GM12878 (cell line): ENCODE measurements at regions not wholly inside any gene's neighbourhood (a gene's known extent, or its start where the extent isn't known, plus 50 kb on each side); places are given as distances from the start of the nearest gene placed in this dataset.

Source experiments
- ATAC-seq: fragments of 200-7000 bp; cut with Tn5 transposase; 3 replicates; pipeline ENCODE4 v1.9.1; 2020; ENCODE audit warnings: mild to moderate bottlenecking, moderate library complexity
- BruUV-seq: library from RNA; stranded (reverse); fragments of 400-500 nt; replicated peaks from 2 replicates; lab custom pipeline; 2021; lab: Mats Ljungman, UMichigan
- CTCF ChIA-PET: fragments of 300-600 bp; sonication (Branson Sonifier 250); formaldehyde crosslinking; extraction: SDS; loops from one replicate; lab custom pipeline; 2021; ENCODE audit warnings: inconsistent platforms; lab: Yijun Ruan, JAX
- POLR2A ChIA-PET: fragments of 350-600 bp; formaldehyde crosslinking; extraction: SDS; loops from one replicate; lab custom pipeline; 2021; ENCODE audit warnings: inconsistent platforms; lab: Charles Lee
- RAD21 ChIA-PET: fragments of 300-600 bp; sonication (Branson Sonifier 250); formaldehyde crosslinking; loops from one replicate; lab custom pipeline; 2023; ENCODE audit warnings: antibody characterized with exemption; ENCODE audit not compliant: unreplicated experiment; lab: Charles Lee
- SMC1A ChIA-PET: fragments of 300-600 bp; sonication (Branson Sonifier 250); formaldehyde crosslinking; loops from one replicate; lab custom pipeline; 2023; ENCODE audit not compliant: unreplicated experiment, uncharacterized antibody; lab: Charles Lee
- DNase-seq: peaks from one replicate; pipeline ENCODE4 v3.0.0-alpha.2; 2011; ENCODE audit warnings: low read depth, low spot score
- FAIRE-seq: peaks from 3 replicates; lab custom pipeline; 2011; peaks lifted over from hg19 to GRCh38; lab: Jason Lieb, UNC
- H2AFZ ChIP-seq: 2 replicates; pipeline ENCODE4 v1.6.0; 2011; ENCODE audit warnings: low read depth, low read length, control low read depth; ENCODE audit not compliant: control insufficient read depth
- H3K27ac ChIP-seq: 2 replicates; pipeline ENCODE4 v1.5.1; 2011; ENCODE audit warnings: control low read depth; ENCODE audit not compliant: control insufficient read depth, insufficient read depth
- H3K27me3 ChIP-seq, 2 experiments: replicated peaks in 1 of 2; 2 replicates each; pipeline versions ENCODE4 v1.6.0 to v1.6.1; 2011; ENCODE audit warnings: low read length in 1 of 2; ENCODE audit not compliant: control insufficient read depth in 2 of 2, insufficient read depth in 2 of 2
- H3K36me3 ChIP-seq, 2 experiments: 2 replicates each; pipeline ENCODE4 v1.5.1; 2011; ENCODE audit warnings: low read length in 1 of 2; ENCODE audit not compliant: control insufficient read depth in 2 of 2, insufficient read depth in 2 of 2
- H3K4me1 ChIP-seq: 2 replicates; pipeline ENCODE4 v1.6.1; 2011; ENCODE audit warnings: mild to moderate bottlenecking, low read length, moderate library complexity, mixed read lengths; ENCODE audit not compliant: control insufficient read depth, insufficient read depth
- H3K4me2 ChIP-seq: 2 replicates; pipeline ENCODE4 v1.6.0; 2011; ENCODE audit warnings: control low read depth; ENCODE audit not compliant: control insufficient read depth, insufficient read depth
- H3K4me3 ChIP-seq: fragments of 200-600 bp; sonication (generic); 2 replicates; pipeline ENCODE4 v1.5.1; 2016
- H3K79me2 ChIP-seq: 2 replicates; pipeline ENCODE4 v1.6.0; 2011; ENCODE audit warnings: low read length; ENCODE audit not compliant: control insufficient read depth, insufficient read depth
- H3K9ac ChIP-seq: 2 replicates; pipeline ENCODE4 v1.8.0; 2011; ENCODE audit warnings: low read length, control low read depth, mixed read lengths; ENCODE audit not compliant: control insufficient read depth, insufficient read depth
- H3K9me3 ChIP-seq: replicated peaks from 3 replicates; pipeline ENCODE4 v1.5.1; 2011; ENCODE audit warnings: mild to moderate bottlenecking, low read length; ENCODE audit not compliant: control insufficient read depth, insufficient read depth
- H4K20me1 ChIP-seq: 2 replicates; pipeline ENCODE4 v1.6.0; 2011; ENCODE audit not compliant: control insufficient read depth, insufficient read depth
- HDAC6 ChIP-seq: fragments of 200-600 bp; sonication (generic); IDR thresholded peaks from one replicate; pipeline ENCODE4 v1.8.0; 2017; ENCODE audit warnings: antibody characterized with exemption; ENCODE audit not compliant: unreplicated experiment
- IKZF2 ChIP-seq, 2 experiments: fragments of 450-650 bp; IDR thresholded peaks; 2 replicates each; pipeline ENCODE4 v1.6.1; 2017; ENCODE audit warnings: mild to moderate bottlenecking in 2 of 2, moderate library complexity in 2 of 2
- MEF2A ChIP-seq: IDR thresholded peaks from 2 replicates; pipeline ENCODE4 v1.6.1; 2011; ENCODE audit warnings: low read depth, mild to moderate bottlenecking, low read length, moderate library complexity; ENCODE audit not compliant: insufficient read depth
- MTA2 ChIP-seq: fragments of 450-650 bp; IDR thresholded peaks from 2 replicates; pipeline ENCODE4 v1.6.1; 2016; ENCODE audit warnings: low read depth, mild to moderate bottlenecking, moderate library complexity
- PML ChIP-seq: IDR thresholded peaks from 2 replicates; pipeline ENCODE4 v1.6.1; 2012; ENCODE audit warnings: low read length, inconsistent platforms
- SMAD5 ChIP-seq: IDR thresholded peaks from 2 replicates; pipeline ENCODE4 v1.6.1; 2016; ENCODE audit warnings: antibody characterized with exemption, low read depth
- STAT1 ChIP-seq: fragments of 450-650 bp; conservative IDR thresholded peaks from 2 replicates; pipeline ENCODE4 v1.6.1; 2014; ENCODE audit warnings: antibody characterized with exemption, mild to moderate bottlenecking
- SUPT20H ChIP-seq: IDR thresholded peaks from 2 replicates; pipeline ENCODE4 v1.6.1; 2011; ENCODE audit warnings: low read depth, mild to moderate bottlenecking, low read length, moderate library complexity, borderline replicate concordance; ENCODE audit not compliant: control insufficient read depth
- ZBTB4 ChIP-seq: fragments of 450-650 bp; formaldehyde crosslinking; IDR thresholded peaks from 2 replicates; pipeline ENCODE4 v1.4.0; 2022; ENCODE audit warnings: mild to moderate bottlenecking, moderate library complexity
- WGBS: methylation state at CpG from one replicate; pipeline ENCODE4 v1.1.6; 2016; ENCODE audit warnings: low lambda C conversion rate; ENCODE audit not compliant: insufficient replicate concordance, insufficient coverage; ENCODE audit errors: missing lambda C conversion rate; 5-methylcytosine and 5-hydroxymethylcytosine counted together
- in situ Hi-C: fragments of 300-500 bp; cut with MboI; formaldehyde crosslinking; loops from 9 replicates; pipeline ENCODE4 v1.14.3; 2018; ENCODE audit warnings: mixed read lengths
- intact Hi-C: fragments of 100-400 bp; cut with micrococcal nuclease; formaldehyde crosslinking; loops from one replicate; pipeline ENCODE4 v1.14.2; 2022; ENCODE audit not compliant: unreplicated experiment

GRCh38 chr6:44742201-44742600 is 354.7 kb downstream of the CDC5L start:
- H3K79me2 ChIP-seq = no peaks in the 10 kb centered on the region
- no peak overlapping the region for H3K9ac ChIP-seq
- ChIA-PET SMC1A (interaction anchor here (1.5 kb wide), 1 partner anchor 260 kb away, joined by 5 read pairs; no protein-coding TSS in a partner anchor), CTCF (no interaction called here), RAD21 (no interaction called here), POLR2A (interaction anchor here (1.0 kb wide), 1 partner anchor 36 kb away, joined by 3 read pairs; no protein-coding TSS in a partner anchor)
- no peaks in the 10 kb centered on the region; the same call in 2 of the 3 replicates for H3K9me3 ChIP-seq
- H4K20me1 ChIP-seq = no peaks in the 10 kb centered on the region
- no peaks in the 10 kb centered on the region for H3K36me3 ChIP-seq
- intact Hi-C loops = no loop called here
- WGBS = 82% methylated on average over 2 of the region's 2 CpGs
- FAIRE-seq (no peak), DNase-seq (no peak)
- no peak overlapping the region for H3K4me3 ChIP-seq
- H3K4me1 ChIP-seq = peaks cover 16% of the 10 kb centered on the region
- in situ Hi-C loops = no loop called here
- no peak for TF ChIP-seq HDAC6
- TF ChIP-seq MEF2A = no peak
- no peak for TF ChIP-seq IKZF2 (IDR thresholded peaks at IDR 0.05)
- no peak for TF ChIP-seq STAT1
- no peak for TF ChIP-seq SUPT20H
- TF ChIP-seq SMAD5 = no peak
- TF ChIP-seq ZBTB4 (CRISPR knock-in tag) = no peak
- TF ChIP-seq MTA2 = no peak
- no peak for TF ChIP-seq PML
- TF ChIP-seq, all 136 proteins: peak for 0
- no peak overlapping the region for H2AFZ ChIP-seq
- no peak for ATAC-seq
- H3K27me3 ChIP-seq = no peaks in the 10 kb centered on the region
- BruUV-seq = no TSS peak
- no peak overlapping the region for H3K27ac ChIP-seq
- H3K4me2 ChIP-seq = no peak overlapping the region
